GM21619 (cell line): ENCODE measurements at regions not wholly inside any gene's neighbourhood (a gene's known extent, or its start where the extent isn't known, plus 50 kb on each side); places are given as distances from the start of the nearest gene placed in this dataset.
"Not testable (repeated sequence)": the region's sequence is repeated elsewhere in the genome, so short reads cannot be mapped to it uniquely, and the experiment has no call there.

Experiments
- ATAC-seq: cut with Tn5 transposase; IDR thresholded peaks from one replicate; pipeline ENCODE4 v1.9.1; 2021; ENCODE audit not compliant: unreplicated experiment

DNA sequence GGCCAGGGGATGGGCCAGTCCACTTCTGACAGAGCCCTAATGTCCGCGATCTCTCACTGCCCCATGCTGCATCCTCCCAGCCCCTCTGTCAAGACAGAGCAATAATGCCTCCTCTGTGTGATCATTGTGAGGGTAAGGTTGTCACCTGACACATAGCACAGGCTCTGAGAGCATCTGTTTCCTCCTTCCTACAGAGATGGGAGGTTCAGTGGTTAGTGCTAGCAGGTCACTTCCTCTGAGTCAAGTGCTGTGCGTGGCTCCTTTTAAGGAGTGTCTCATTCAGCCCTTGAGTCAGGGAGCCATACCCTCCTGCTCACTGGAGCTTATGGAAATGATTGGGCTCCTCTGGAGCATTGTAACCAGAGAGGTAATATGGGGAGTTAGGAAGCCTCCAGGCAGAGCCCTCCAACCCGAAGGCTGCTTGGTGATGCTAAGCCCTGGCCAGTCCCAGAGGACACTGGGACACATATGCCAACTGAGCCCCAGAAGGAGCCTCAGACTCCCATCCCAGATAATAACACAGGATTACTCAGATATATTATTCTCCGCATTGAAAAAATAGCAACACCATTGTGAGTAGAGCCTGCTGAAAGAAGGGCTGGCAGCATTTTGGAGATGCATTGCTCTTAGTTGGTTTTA is 189.0 kb downstream of the GALNT1 start:
- ATAC-seq, result no peak

DNA sequence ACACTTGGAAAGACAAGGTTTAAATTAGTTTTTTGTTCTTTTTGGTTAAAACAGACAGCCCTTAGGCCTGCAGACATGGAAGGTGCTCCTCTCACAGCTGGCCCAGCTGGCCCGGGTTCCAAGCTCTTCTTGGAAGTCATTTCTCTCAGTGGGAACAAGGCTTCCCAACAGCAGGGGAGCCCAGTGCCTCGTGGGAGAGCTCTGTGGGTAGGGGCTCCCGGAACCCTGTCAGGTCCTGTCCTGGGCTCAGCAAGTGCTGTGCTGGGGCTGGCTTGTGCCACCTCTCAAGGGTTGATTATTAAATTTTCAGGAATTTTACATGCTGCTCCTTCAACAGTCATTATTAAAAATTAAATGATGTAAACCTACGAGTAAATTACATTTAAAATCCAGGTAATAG is 189.6 kb downstream of the GALNT1 start:
- ATAC-seq, result no peak

DNA sequence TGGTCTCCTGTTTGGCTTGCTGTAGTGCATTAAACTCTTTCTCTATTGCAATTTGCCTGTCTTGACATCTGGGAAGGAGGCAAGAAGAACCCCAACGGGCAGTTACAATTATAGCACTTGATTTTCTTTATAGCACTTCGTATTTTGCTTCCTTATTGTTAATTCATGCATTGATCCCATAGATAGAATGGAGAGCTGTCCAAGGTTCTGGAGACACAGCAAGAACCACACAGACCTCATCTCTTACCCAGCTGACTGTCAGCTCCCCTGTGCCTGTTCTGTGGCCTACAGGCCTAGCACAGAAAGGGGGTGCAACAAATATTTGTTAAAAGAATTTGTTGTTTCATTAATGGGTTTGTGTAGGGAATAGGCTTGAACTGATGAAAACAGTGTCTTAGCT is 194.3 kb downstream of the GALNT1 start:
- no peak for ATAC-seq

DNA sequence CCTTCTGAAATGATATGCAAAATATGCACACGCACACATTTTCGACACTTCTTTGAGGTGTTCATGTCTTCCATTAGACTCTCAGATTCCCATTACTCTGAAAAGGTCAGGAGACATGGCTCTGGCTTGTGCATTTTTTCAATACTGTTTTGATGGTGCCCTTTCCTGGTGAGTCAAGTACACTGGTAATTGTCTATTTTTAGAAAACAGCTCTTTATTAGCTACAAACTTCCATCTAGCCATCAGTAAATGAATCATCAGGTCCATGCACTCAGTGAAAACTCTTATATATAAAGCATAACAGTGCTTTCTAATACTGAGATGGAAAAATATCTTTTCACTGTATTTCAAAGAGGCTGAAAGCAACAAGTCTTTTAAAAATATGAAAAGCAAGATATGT is 194.9 kb downstream of the GALNT1 start:
- ATAC-seq, result no peak

DNA sequence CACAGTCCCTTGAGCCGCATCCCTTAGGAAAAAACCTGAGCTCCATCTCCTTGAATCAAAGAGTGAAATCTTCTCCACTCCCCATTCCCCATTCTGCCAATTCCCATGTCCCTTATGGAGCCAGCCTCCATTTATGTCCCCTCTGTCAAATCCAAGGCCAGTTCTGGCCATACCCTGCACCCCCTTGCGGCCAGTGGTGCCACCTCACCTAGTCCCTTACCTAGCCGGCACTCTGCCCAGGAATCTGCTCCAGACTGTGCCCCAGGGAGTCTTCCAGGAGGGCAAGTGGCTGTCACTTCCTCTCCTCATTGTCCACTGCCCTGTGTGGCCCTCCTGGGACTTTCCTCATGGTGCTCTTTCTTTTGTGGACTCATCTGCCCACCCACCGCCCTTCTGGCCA is 195.4 kb upstream of the RMP24 start:
- ATAC-seq, result no peak

DNA sequence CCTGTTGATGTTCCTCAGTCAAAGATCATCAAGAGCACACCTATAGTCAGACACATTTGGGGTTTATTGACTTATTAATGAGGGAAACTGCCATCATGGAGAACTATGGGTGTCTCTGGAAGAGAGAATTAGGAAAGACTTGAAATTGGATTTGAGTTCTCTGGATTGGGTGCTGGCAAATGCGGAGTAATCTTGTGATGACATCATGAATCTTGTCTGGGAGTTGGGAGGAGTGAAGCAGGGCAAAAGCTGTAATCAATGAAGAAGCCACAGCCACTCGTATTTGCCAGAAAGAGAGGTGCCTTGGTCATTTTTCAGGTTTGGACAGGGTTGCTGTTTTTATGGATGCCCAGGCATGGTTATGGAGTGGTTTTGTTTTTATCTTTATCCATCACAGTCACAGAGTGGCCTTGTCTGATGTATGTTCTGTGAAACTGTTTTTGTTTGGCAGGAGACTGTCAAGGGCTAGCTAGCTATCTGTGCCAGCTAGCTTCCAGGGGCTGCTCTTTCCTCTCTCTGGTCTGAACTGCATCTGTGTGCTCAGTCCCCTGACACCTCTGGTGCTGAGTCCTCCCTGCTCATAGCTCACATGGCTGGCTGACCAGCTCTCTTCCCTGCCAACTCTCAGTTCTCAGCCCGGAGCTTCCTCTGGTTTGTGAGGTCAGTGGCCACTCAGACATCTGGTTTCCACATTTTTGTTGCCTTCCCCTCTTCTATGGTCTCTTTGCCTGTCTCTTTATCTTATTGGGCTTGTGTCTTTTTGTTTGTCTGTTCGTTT is 193.4 kb upstream of the RMP24 start:
- no peak for ATAC-seq

DNA sequence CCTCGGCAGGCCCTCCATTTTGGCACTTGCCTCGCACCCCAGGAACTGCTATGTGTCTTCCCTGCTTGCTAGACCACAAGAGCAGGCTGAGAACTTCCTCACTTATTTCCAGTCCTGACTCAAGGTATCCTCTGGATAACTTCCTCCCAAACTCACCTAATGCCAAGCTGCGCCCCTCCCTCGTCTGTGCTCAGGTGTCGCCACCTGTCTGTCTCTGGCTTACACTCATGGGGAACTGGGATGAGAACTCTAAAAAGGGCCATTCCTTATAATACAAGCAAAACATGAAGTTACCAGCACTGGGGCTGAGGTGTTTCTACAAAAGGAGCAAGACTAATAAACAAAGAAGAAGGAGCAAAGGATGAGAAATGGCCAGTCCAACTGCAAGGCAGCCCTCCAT is 191.5 kb upstream of the RMP24 start:
- no peak for ATAC-seq

DNA sequence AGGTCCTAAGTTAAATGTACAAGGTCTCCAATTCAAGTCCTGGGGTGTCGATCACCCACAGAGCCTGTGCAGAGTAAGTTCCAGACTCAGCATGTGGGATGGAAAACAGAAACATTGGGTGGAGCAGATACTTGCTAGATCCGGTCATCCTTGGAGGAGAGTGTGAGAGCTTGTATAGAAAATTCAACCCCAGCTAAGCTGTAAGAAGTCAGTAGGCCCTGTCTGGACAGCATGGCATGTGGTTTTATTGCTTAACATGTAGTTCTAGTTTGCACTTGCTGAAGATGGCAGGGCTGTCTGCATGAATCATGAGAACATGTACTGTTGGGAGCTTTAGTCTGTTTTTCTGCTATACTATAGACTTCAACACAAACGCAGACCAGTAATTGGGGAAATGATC is 189.6 kb upstream of the RMP24 start:
- no peak for ATAC-seq

DNA sequence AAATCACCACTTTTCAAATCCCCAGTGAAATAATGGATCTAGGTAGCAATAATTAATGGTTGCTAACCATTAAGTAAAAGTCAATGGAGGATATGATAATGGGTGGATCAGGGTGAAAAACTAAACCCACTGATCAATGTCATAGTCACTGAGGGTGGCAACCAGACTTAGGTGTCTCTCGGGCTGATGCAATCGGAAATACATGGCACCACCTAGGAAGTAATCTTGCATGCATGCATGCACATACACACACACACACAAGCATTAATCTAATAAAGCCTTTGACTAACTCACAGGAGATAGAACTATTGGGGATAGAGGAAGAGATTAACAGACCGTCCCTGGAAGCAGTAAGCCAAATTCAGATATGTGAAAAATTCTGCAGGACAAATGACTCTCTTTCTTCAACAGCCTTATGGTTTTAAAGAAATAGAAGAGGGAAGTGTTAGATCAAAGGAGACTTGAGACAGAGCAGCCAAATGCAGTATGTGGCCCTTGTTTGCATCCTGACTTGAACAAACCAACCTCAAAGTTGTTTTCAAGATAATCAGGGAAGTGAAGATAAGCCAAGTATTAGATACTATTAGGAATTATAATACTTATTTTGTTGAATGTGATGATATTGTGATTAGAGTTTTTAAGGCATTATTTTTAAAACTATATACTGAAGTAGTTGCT is 186.0 kb upstream of the RMP24 start:
- no peak for ATAC-seq

DNA sequence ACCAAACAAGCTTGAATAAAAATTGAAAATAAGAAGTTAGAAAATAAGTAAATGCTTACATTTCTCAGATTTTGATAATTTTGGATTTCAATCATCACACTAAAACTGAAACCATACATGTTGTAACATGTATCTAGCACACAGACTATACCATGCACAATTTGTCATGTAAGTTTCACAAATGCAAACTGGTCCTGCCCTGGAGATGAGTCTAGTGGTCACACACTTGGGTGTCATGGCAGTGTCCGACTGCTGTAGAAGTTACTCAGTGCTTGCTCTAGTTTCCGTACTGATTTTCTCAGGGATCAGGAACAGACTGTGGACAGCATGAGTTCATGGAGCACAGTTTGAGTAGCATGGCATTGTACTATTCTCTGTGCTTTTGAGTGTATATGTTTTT is 182.9 kb upstream of the RMP24 start:
- no peak for ATAC-seq

DNA sequence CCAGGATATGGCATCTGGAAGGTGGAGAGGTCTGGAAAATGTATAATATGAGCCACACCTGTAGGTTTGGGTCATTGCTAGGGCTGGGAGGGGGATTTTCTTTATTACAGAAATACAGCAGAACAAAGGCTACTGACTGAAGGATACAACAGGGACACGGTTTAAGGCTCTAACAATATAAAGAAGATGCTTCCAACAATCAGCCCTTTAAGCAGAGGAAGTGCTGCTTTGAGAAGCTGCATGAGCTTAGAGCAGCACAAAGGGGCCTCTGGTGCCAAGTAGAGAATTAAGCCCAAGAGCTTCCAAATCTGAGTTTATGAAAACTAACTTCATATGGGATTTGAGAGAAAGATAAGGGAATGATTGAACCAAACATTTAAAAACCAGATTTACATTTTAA is 174.5 kb upstream of the RMP24 start:
- no peak for ATAC-seq

DNA sequence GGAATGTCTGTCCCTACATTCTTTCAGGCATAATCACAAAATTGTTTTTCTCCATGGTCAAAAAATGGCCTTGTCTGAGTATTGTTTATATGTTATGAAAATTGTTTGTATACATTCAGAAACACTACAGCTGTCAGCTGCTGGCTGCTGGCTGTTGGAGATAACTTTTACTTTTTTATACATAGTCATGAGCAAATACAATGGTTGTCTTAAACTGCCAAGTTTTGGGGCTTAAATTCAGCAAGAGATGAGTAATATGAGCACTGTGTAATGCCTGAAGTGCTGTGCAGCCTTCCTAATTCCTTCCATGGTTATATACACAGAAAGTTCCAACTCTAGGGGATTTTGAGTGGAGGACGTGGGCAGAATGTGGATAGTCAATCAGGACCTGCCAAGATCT is 168.9 kb upstream of the RMP24 start:
- ATAC-seq, result no peak

DNA sequence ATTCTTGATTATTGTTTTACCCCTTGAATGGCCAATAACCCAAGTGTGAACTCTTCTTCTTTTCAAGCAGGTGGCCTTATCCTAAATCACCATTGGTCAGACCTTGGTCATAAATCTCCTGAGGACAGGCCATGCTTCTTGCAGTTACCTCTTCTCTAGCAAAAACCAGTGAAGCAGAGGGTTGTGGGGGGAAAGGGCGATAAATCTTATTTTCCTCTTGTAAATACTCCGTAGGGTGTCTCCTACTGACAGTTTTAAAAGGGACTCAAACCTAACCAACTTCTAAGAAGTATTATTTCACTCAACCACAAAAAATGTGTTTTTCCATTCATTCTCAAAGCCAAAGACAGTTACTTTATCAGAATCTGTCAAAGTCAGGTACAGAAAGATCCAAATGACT is 168.1 kb upstream of the RMP24 start:
- no peak for ATAC-seq

DNA sequence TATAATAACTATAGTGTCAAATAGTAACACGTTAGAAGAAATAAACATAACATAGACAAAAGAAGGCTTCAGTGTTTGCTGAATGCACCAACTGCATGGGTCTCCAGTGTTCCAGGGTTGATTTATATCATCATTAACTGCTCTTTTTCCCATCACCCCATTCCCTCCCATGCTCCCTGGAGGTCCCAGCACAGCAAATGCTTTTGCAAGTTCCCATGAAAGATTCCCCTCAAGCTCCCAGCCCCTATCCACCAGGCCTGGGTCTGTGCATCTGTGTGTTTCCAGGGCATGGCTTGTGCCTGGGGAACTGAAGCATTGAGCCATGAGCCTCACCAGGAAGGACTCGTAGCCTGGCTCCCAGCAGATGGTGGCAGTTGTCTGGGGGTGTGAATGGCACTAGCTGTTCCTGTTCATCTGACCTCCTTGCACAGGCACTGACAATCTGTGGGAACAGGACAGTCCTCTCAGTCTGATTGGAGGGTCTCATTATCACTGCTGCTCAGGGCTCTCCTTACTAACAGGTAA is 164.6 kb upstream of the RMP24 start:
- no peak for ATAC-seq

DNA sequence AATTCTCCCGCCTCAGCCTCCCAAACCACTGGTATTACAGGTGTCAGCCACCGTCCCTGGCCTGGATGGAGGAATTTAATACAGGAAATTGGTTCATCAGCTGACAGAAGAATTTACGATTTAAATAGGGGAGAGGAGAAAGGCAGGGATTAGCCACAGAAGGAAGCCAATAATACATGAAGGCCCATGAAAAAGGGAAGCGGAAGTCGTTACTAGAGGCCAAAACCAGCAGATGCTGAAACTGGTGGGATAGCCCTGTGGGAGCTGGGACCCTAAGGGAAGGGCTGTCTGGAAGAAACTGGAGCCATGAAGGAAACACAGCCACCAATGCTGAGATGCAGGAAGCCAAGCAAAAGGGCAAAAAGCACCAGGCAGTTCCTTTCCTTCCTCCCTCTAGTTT is 163.7 kb upstream of the RMP24 start:
- ATAC-seq, result no peak

DNA sequence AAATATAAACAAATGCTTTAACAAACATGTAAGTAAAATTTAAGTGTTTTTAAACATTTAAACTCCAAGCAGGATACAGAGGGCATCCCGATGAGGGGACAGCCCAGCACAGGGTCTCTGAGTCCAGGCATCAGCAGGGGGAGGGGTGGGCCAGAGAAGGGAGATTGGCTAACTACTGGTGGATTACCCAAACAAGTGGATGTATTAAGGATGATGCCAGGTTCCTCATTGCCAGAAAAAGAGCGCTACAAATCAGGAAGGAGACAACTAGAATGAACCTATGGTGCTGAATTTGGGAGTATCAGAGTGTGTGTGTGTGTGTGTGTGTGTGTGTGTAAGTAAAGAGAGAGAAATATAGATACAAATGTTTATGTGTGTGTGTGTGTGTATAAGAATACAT is 162.0 kb upstream of the RMP24 start:
- no peak for ATAC-seq

DNA sequence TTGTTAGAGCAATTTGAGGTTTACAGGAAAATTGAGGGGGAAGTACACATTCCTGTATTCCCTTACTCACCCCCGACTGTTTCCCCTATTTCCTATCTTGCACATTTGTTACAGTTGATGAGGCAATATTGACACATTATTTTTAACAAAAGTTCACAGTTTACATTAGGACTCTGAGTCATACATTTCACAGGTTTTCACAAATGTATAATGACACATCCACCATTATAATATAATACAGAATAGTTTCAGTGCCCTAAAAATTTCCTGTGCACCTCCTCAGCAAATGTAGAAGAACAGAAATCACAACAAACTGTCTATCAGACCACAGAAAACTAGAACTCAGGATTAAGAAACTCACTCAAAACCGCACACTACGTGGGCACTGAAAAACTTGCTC is 160.6 kb upstream of the RMP24 start:
- no peak for ATAC-seq

DNA sequence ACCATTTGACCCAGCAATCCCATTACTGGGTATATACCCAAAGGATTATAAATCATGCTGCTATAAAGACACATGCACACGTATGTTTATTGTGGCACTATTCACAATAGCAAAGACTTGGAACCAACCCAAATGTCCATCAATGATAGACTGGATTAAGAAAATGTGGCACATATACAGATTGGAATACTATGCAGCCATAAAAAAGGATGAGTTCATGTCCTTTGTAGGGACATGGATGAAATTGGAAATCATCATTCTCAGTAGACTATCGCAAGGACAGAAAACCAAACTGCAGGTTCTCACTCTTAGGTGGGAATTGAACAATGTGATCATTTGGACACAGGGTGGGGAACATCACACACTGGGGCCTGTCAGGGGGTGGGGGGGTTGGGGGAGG is 157.5 kb upstream of the RMP24 start:
- ATAC-seq, result not testable (repeated sequence)

DNA sequence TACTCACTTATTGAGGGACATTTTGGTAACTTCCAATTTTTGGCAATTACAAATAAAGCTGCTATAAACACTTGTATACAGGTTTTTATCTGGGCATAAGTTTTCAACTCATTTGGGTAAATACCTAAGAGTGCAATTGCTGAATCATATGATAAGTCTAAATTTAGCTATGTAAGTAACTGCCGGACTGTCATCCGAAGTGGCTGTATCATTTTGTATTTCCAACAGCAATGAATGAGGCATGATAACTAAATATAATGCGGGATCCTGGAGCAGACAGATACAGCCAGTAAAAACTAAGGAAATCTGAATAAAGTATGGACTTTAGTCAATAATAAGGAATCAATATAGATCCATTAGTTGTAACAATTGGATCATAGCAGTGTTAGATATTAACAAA is 156.5 kb upstream of the RMP24 start:
- ATAC-seq, result no peak

DNA sequence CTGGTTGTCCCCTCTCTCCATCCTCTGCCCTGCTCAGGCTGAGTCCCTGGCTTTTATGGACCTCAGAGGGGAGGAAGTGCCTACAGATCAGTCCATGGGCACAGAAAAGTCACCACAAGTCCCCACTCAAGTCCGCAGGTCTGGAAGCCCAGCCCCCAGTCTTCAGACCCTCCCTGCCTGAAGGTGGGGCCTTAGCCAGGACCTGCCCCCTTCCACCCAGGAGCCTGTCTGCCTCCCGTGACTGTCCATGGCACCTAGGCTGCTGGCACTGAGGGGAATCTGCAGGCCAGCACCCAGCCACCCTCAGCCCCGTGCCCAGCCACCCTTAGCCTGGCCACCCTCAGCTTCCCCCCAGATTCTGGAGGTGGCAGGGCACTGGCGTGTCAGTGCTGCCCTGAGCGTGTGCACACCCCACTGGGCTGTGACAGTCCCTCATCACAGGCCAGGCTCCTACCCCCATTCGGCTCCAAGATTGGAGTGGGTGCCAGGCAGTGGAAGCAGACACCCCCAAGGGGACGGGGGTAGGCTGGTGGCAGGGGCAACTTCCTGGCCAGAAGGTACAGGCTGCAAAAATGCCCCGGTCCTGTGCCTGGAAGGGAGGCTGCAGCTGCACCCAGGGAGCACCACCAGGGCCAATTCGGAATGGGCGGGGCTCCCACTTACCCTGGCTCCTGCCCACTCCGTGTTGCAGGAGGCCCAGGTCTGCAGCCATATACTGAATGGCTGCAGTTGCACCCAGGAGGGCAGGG is 154.7 kb upstream of the RMP24 start:
- no peak for ATAC-seq

DNA sequence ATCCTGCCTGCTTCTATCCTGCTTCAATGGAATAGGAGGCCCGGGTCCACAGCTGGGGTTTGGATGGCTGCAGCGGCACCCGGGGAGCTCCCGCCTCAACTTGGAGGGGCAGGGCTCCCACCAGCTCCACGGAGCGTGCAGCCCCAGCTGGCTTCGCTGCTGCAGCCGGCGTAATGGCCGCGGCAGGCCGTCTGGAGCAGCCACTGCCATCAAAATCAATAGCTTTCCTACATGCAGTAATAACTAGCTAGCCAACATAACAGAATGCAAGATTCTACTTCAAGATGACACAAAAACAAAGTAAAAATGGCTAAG is 154.2 kb upstream of the RMP24 start:
- ATAC-seq, result no peak

DNA sequence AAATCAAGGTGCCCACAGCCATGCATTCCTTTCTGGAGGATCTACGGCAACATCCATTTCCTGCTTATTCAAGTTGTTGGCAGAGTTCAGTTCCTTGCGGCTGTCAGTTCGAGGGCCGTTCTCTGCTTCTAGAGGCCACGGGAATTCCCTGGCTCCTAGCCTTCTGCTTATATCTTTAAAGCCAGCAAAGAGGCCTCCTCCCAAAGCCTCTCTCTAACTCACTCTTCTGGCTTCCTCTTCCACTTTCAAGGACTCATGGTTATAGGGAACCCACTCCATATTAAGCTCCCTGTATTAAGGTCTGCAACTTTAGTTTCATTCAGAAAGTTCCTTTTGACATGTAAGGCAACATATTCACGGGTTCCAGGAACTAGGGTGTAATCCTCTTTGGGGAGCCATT is 150.1 kb upstream of the RMP24 start:
- no peak for ATAC-seq
